ENCODE measurements at regions not wholly inside any gene's neighbourhood (a gene's known extent, or its start where the extent isn't known, plus 50 kb on each side); places are given as distances from the start of the nearest gene placed in this dataset.
"Not testable (repeated sequence)": the region's sequence is repeated elsewhere in the genome, so short reads cannot be mapped to it uniquely, and the experiment has no call there.

- Histone ChIP-seq H3K9me3 (replicated peaks; ENCODE audit: low read length) (peaks cover 4% of the 10 kb centered on the region), H3K4me1 (ENCODE audit: control insufficient read depth, insufficient read depth, low read length) (no peaks in the 10 kb centered on the region), H3K4me3 (ENCODE audit: low read length) (no peak overlapping the region), H3K4me2 (ENCODE audit: low read length) (no peak overlapping the region), H3K9ac (ENCODE audit: low read depth, low read length) (no peak overlapping the region), H3K36me3 (ENCODE audit: insufficient read depth, low read length) (no peaks in the 10 kb centered on the region), H3K27me3 (ENCODE audit: control insufficient read depth, insufficient read depth, low read length) (no peaks in the 10 kb centered on the region)
Measured at GRCh38 chr2:3899536-3900155, 196.3 kb downstream of the DCDC2C start.

GRCh38 chr2:3902131-3902530 lies 198.8 kb downstream of the DCDC2C start:
- Histone ChIP-seq H3K4me3 (ENCODE audit: low read length) (no peak overlapping the region), H3K9me3 (replicated peaks; ENCODE audit: low read length) (peaks cover 7% of the 10 kb centered on the region), H3K36me3 (ENCODE audit: insufficient read depth, low read length) (no peaks in the 10 kb centered on the region), H3K4me1 (ENCODE audit: control insufficient read depth, insufficient read depth, low read length) (no peaks in the 10 kb centered on the region), H3K4me2 (ENCODE audit: low read length) (no peak overlapping the region), H3K9ac (ENCODE audit: low read depth, low read length) (no peak overlapping the region), H3K27me3 (ENCODE audit: control insufficient read depth, insufficient read depth, low read length) (no peaks in the 10 kb centered on the region)

- Histone ChIP-seq H3K9me3 (replicated peaks; ENCODE audit: low read length) (peaks cover 12% of the 10 kb centered on the region), H3K9ac (ENCODE audit: low read depth, low read length) (no peak overlapping the region), H3K4me3 (ENCODE audit: low read length) (no peak overlapping the region), H3K27me3 (ENCODE audit: control insufficient read depth, insufficient read depth, low read length) (no peaks in the 10 kb centered on the region), H3K36me3 (ENCODE audit: insufficient read depth, low read length) (no peaks in the 10 kb centered on the region), H3K4me1 (ENCODE audit: control insufficient read depth, insufficient read depth, low read length) (no peaks in the 10 kb centered on the region), H3K4me2 (ENCODE audit: low read length) (no peak overlapping the region)
Measured at GRCh38 chr2:3904061-3904460, 200.7 kb downstream of the DCDC2C start.

- H3K9me3 ChIP-seq (replicated peaks; ENCODE audit: low read length); H3K4me2 ChIP-seq (ENCODE audit: low read length); H3K9ac ChIP-seq (ENCODE audit: low read depth, low read length); H3K36me3 ChIP-seq (ENCODE audit: insufficient read depth, low read length); H3K4me3 ChIP-seq (ENCODE audit: low read length); H3K27me3 ChIP-seq (ENCODE audit: control insufficient read depth, insufficient read depth, low read length); H3K4me1 ChIP-seq (ENCODE audit: control insufficient read depth, insufficient read depth, low read length): not testable (repeated sequence)
Measured at GRCh38 chr2:3908498-3908897, 205.1 kb downstream of the DCDC2C start.

- Histone ChIP-seq H3K27me3 (ENCODE audit: control insufficient read depth, insufficient read depth, low read length) (no peaks in the 10 kb centered on the region), H3K4me1 (ENCODE audit: control insufficient read depth, insufficient read depth, low read length) (no peaks in the 10 kb centered on the region), H3K4me3 (ENCODE audit: low read length) (no peak overlapping the region), H3K9ac (ENCODE audit: low read depth, low read length) (no peak overlapping the region), H3K36me3 (ENCODE audit: insufficient read depth, low read length) (no peaks in the 10 kb centered on the region), H3K9me3 (replicated peaks; ENCODE audit: low read length) (peaks cover 9% of the 10 kb centered on the region), H3K4me2 (ENCODE audit: low read length) (no peak overlapping the region)
Measured at GRCh38 chr2:3911882-3912455, 208.6 kb downstream of the DCDC2C start.

- no peak overlapping the region for H3K9ac ChIP-seq (ENCODE audit: low read depth, low read length)
Measured at GRCh38 chr2:3913166-3913565, 209.8 kb downstream of the DCDC2C start.

GRCh38 chr2:3914241-3914640 lies 210.9 kb downstream of the DCDC2C start:
- H3K4me1 ChIP-seq (ENCODE audit: control insufficient read depth, insufficient read depth, low read length) = no peaks in the 10 kb centered on the region
- H3K4me3 ChIP-seq (ENCODE audit: low read length) = no peak overlapping the region
- H3K9me3 ChIP-seq (replicated peaks; ENCODE audit: low read length) = peaks cover 4% of the 10 kb centered on the region
- no peaks in the 10 kb centered on the region for H3K27me3 ChIP-seq (ENCODE audit: control insufficient read depth, insufficient read depth, low read length)
- no peaks in the 10 kb centered on the region for H3K36me3 ChIP-seq (ENCODE audit: insufficient read depth, low read length)
- H3K4me2 ChIP-seq (ENCODE audit: low read length) = no peak overlapping the region
- no peak overlapping the region for H3K9ac ChIP-seq (ENCODE audit: low read depth, low read length)

More at GRCh38 chr2:3913166-3913565, 209.8 kb downstream of the DCDC2C start:
- no peaks in the 10 kb centered on the region for H3K27me3 ChIP-seq (ENCODE audit: control insufficient read depth, insufficient read depth, low read length)
- no peak overlapping the region for H3K4me2 ChIP-seq (ENCODE audit: low read length)
- no peaks in the 10 kb centered on the region for H3K4me1 ChIP-seq (ENCODE audit: control insufficient read depth, insufficient read depth, low read length)
- no peak overlapping the region for H3K4me3 ChIP-seq (ENCODE audit: low read length)
- H3K36me3 ChIP-seq (ENCODE audit: insufficient read depth, low read length) = no peaks in the 10 kb centered on the region
- peaks cover 8% of the 10 kb centered on the region for H3K9me3 ChIP-seq (replicated peaks; ENCODE audit: low read length)

- H3K36me3 ChIP-seq (ENCODE audit: insufficient read depth, low read length) = no peaks in the 10 kb centered on the region
- H3K4me3 ChIP-seq (ENCODE audit: low read length) = no peak overlapping the region
- H3K9me3 ChIP-seq (replicated peaks; ENCODE audit: low read length) = peaks cover 5% of the 10 kb centered on the region
- H3K4me1 ChIP-seq (ENCODE audit: control insufficient read depth, insufficient read depth, low read length) = no peaks in the 10 kb centered on the region
- H3K9ac ChIP-seq (ENCODE audit: low read depth, low read length) = no peak overlapping the region
- H3K27me3 ChIP-seq (ENCODE audit: control insufficient read depth, insufficient read depth, low read length) = no peaks in the 10 kb centered on the region
- no peak overlapping the region for H3K4me2 ChIP-seq (ENCODE audit: low read length)
Measured at GRCh38 chr2:3927031-3927430, 223.7 kb downstream of the DCDC2C start.

GRCh38 chr2:3929374-3929773 lies 226.0 kb downstream of the DCDC2C start:
- H3K4me3 ChIP-seq (ENCODE audit: low read length) = no peak overlapping the region
- no peaks in the 10 kb centered on the region for H3K36me3 ChIP-seq (ENCODE audit: insufficient read depth, low read length)
- no peaks in the 10 kb centered on the region for H3K9me3 ChIP-seq (replicated peaks; ENCODE audit: low read length)
- no peak overlapping the region for H3K4me2 ChIP-seq (ENCODE audit: low read length)
- no peak overlapping the region for H3K9ac ChIP-seq (ENCODE audit: low read depth, low read length)
- no peaks in the 10 kb centered on the region for H3K27me3 ChIP-seq (ENCODE audit: control insufficient read depth, insufficient read depth, low read length)
- no peaks in the 10 kb centered on the region for H3K4me1 ChIP-seq (ENCODE audit: control insufficient read depth, insufficient read depth, low read length)

- H3K4me2 ChIP-seq (ENCODE audit: low read length) = no peak overlapping the region
Measured at GRCh38 chr2:3930246-3930645, 226.9 kb downstream of the DCDC2C start.

GRCh38 chr2:3940661-3941060 lies 237.3 kb downstream of the DCDC2C start:
- Histone ChIP-seq H3K4me2 (ENCODE audit: low read length) (no peak overlapping the region), H3K4me1 (ENCODE audit: control insufficient read depth, insufficient read depth, low read length) (no peaks in the 10 kb centered on the region), H3K36me3 (ENCODE audit: insufficient read depth, low read length) (no peaks in the 10 kb centered on the region), H3K9me3 (replicated peaks; ENCODE audit: low read length) (no peaks in the 10 kb centered on the region), H3K4me3 (ENCODE audit: low read length) (no peak overlapping the region), H3K27me3 (ENCODE audit: control insufficient read depth, insufficient read depth, low read length) (no peaks in the 10 kb centered on the region), H3K9ac (ENCODE audit: low read depth, low read length) (no peak overlapping the region)

More at GRCh38 chr2:3930246-3930645, 226.9 kb downstream of the DCDC2C start:
- no peaks in the 10 kb centered on the region for H3K36me3 ChIP-seq (ENCODE audit: insufficient read depth, low read length)
- H3K4me3 ChIP-seq (ENCODE audit: low read length) = no peak overlapping the region
- no peaks in the 10 kb centered on the region for H3K4me1 ChIP-seq (ENCODE audit: control insufficient read depth, insufficient read depth, low read length)
- no peak overlapping the region for H3K9ac ChIP-seq (ENCODE audit: low read depth, low read length)
- H3K9me3 ChIP-seq (replicated peaks; ENCODE audit: low read length) = no peaks in the 10 kb centered on the region
- no peaks in the 10 kb centered on the region for H3K27me3 ChIP-seq (ENCODE audit: control insufficient read depth, insufficient read depth, low read length)

GRCh38 chr2:3942841-3943240 lies 239.5 kb downstream of the DCDC2C start:
- H3K9me3 ChIP-seq (replicated peaks; ENCODE audit: low read length) = no peaks in the 10 kb centered on the region
- no peak overlapping the region for H3K9ac ChIP-seq (ENCODE audit: low read depth, low read length)
- H3K4me3 ChIP-seq (ENCODE audit: low read length) = no peak overlapping the region
- no peaks in the 10 kb centered on the region for H3K4me1 ChIP-seq (ENCODE audit: control insufficient read depth, insufficient read depth, low read length)
- no peaks in the 10 kb centered on the region for H3K27me3 ChIP-seq (ENCODE audit: control insufficient read depth, insufficient read depth, low read length)
- no peaks in the 10 kb centered on the region for H3K36me3 ChIP-seq (ENCODE audit: insufficient read depth, low read length)
- H3K4me2 ChIP-seq (ENCODE audit: low read length) = no peak overlapping the region

Data from skeletal muscle satellite cell (primary cell).